HG02884 (cell line): ENCODE measurements at regions not wholly inside any gene's neighbourhood (a gene's known extent, or its start where the extent isn't known, plus 50 kb on each side); places are given as distances from the start of the nearest gene placed in this dataset.

Source experiments
- ATAC-seq: cut with Tn5 transposase; IDR thresholded peaks from one replicate; pipeline ENCODE4 v1.9.1; 2021; ENCODE audit warnings: mild to moderate bottlenecking, moderate library complexity; ENCODE audit not compliant: unreplicated experiment

GRCh38 chr6:104617591-104617990 lies 242.1 kb downstream of the HACE1 start:
- no peak for ATAC-seq

- ATAC-seq, result no peak
Observed at GRCh38 chr6:104614394-104614793, 245.3 kb downstream of the HACE1 start.

DNA sequence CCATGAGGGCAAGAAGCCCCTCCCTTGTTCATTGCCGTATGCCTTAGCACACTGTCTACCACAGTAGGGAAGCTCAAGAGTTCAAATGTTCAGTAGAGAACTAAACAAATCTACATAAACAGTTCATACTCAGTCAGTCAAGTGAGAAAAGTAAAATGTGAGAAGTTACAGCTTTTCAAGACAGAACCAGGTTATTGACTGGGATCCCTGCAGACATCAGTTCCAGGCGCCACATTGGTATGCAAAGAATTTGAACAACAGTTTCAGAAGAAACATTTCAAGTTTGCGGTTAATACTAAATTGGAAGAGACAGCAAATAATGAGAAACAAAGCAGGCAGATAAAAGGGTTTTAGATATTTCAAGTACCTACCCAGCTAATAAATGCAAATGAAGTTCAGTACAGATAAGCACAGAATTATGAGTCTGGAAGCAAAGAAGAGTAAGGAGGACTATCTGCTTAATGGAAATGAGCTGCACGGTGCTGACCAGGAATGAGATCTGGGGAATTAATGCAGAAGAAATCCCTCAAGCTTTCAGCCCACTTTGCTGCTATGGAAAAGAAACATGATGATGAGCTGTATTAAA lies 246.2 kb downstream of the HACE1 start:
- no peak for ATAC-seq

DNA sequence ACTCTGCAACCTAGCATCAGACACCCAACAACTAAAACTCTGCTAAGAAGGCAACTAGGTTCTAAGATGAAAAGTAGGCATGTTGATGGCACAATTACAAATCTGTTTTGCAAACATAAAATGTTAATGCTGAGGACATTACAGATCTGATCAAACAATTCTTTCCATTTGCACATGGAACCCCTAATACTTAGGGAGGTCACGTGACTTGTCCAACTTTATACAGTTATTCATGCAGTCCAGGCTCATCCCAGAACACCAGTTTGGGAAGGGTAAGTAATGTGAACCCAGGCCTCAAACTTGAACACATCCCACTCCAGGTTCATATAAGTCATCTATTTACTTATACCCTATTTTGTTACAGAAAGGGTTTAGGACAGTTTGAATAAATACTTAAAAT lies 247.2 kb downstream of the HACE1 start:
- no peak for ATAC-seq

DNA sequence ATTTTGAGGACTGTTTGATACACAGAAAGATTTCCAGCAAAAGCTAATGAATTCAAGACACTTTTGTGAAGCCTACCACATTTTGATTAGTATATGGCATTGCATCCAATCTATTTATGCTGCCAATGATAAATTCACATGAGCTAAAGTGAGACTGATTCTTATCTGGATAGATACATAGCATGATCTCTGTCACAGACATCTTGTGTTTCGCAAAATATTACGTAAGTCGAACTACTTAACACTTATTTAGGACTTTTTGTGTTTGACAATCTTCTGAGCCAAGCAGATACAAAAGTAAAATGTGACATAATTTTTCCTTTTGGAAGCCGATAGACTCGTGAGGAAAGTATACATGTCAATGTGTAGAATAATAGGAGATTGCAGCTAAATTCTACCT lies 251.6 kb downstream of the HACE1 start:
- ATAC-seq, result no peak

- ATAC-seq, result no peak
Observed at GRCh38 chr6:104607501-104607900, 252.2 kb downstream of the HACE1 start.

GRCh38 chr6:104606361-104606760 lies 253.4 kb downstream of the HACE1 start:
- no peak for ATAC-seq

DNA sequence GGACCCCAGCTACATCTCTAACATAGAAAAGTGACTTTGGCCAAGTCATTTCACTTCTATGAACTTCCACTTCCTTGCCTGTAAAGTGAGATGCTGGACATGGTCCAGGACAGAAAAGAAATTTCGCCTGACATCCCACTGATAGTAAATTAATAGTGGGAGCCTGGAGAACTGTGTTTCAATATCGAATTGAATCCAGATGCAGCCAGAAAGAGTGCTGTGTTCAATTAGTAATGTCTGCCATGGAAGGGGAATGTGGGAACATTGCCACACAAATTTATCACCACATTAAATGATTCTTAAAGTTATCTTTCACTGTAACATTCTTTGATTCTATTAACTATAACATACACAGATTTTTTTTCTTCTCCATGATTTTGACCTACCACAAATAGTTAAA lies 255.0 kb downstream of the HACE1 start:
- ATAC-seq, result no peak

DNA sequence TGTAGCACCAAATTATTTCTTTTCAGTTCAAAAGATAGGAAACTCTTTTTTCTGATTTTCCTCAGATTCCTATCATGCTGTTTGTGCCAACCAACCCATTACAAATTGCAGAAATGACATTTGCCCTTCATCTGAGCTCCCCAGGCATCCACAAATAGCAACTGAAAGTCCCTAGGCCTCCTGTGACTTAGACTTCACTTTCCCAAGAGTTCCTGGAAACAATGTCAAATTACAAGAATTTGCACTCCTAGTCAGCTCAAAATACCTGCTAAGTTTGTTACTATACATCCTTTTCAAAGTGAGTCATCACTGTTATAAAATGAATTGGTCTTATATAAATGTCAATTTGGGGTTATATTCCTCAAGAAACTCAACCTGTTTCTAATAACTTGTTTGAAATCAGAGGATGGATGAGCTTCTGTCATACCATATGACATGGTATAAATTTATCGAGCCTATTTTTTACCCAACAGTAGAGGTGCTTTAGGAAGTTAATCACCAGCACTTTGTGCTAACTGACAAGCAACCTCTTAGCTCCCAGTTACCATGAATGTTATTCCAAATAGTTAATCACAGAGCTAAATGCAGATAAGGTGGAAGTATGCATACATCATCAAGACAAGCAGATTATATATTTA lies 256.5 kb downstream of the HACE1 start:
- no peak for ATAC-seq

GRCh38 chr6:104601721-104602120 lies 258.0 kb downstream of the HACE1 start:
- no peak for ATAC-seq

- ATAC-seq, result no peak
Observed at GRCh38 chr6:104601131-104601651, 258.5 kb downstream of the HACE1 start.

DNA sequence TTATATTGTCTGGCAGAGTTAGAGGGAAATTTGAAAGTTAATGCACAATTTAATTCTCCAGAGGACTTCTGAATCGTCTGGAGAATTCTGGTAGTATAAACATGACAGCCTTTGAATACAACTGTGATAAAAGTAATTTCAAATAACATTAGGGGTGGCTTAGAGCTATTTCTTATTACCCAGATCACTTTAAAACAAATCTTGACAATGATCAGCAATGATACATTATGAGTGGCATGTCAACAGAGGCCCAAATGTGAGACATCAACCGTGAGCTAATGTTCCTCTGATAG lies 259.1 kb downstream of the HACE1 start:
- no peak for ATAC-seq

DNA sequence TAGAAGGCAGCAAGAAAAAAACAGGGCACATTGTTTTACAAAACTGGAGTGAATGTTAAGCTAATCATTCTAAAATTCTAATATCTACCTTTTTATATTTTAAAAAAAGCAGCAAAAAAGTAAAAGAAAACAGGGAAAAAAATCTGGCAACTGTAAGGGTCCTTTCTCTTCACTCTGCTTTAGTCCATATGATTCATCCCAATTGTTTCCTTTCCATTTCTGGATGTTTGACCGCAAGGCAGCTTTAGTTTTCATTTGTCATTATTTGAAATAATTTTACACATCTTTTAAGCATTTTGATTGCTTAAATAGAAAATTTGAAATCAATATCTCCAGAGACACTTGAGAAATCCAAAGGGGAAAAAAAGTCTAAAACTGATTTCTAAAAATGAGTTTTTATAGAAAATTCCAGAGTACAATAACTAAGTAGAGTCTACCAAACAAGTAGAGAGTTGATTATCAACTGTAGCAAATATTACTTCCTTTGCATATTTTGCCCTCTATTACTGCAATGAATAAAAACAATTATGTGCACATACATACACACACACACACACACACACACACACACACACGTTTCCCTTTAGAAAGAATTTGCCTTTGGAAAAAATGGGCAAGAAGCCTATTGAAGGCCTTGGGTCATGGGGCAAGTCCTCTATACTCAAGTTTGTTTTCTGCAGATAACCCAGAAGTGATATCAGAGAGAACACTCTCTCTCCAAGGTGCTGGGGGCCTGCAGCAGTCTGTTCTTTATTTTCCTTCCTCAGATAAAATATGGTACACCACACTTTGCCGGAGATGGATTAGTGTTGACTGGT lies 259.7 kb downstream of the HACE1 start:
- no peak for ATAC-seq

GRCh38 chr6:104597541-104598050 lies 262.1 kb downstream of the HACE1 start:
- no peak for ATAC-seq

GRCh38 chr6:104596091-104596490 lies 263.6 kb downstream of the HACE1 start:
- no peak for ATAC-seq

- no peak for ATAC-seq
Observed at GRCh38 chr6:104595311-104595820, 264.4 kb downstream of the HACE1 start.

GRCh38 chr6:104591573-104592334 lies 268.0 kb downstream of the HACE1 start:
- no peak for ATAC-seq

DNA sequence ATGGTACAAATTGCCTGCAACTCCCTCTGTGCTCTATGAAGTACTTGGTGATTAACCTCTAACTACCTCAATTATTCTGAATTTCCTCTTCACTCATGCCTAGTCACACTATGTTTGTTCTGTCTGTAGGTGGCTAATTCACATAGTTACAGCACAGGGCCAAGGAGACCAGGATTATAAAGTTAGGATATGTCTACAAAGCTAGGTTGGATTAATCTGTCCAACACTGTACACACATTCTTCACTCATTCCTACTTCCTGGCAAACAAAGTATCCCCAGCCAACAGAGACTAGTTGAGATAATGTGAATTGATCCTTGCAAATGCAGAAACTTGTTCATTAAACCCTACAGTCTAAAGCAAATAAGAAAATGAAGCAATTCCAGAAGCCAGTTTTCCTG lies 269.8 kb downstream of the HACE1 start:
- no peak for ATAC-seq

- no peak for ATAC-seq
Observed at GRCh38 chr6:104585646-104586045, 274.1 kb downstream of the HACE1 start.

DNA sequence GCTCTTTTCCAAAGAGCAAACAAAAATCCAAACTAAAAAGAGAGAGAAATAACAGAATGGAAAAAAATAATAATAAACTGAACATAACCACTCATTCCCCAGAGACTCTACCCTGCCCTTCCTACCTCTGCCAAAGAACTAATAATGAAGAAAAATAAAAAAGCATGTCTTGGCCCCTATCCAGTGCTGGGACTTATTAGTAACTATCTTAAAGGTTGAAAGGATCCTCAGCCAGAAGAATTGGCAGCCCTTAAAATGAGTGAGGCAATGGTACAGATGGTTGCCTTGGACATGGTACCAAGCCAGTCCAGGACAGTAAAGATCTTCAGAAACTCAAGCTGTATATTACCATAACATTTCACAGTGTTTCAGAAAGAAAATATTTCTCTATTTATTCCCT lies 279.3 kb downstream of the HACE1 start:
- no peak for ATAC-seq

DNA sequence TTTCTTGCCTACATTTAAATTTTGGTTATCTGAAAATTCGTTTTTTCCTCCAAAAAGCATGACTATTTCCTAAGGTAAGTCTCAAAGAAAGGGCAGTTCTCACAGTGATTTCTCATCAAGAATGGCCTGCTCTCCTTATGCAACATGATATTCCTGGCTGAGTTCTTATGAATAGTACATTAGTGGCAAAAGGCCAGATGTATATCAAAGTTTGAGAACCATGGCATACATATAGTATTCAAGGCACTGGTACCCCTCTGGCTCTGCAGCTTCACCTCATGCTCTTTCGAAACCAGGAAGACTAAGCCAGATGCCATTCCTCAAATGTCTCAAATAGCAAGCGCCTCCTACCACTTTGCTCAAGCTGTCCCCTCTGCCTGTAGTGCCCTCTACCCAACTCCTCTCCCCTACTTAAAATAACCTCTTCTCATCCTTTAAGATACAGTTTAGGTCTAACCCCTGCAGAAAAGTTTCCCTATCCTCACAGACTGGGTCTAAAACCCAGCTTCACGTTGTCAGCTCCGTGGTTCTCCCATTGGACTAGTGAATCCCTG lies 280.3 kb downstream of the HACE1 start:
- ATAC-seq, result no peak
